A673 (cell line): ENCODE measurements at regions not wholly inside any gene's neighbourhood (a gene's known extent, or its start where the extent isn't known, plus 50 kb on each side); places are given as distances from the start of the nearest gene placed in this dataset.

Experiments
- BruUV-seq: library from RNA; stranded (reverse); fragments of 400-500 nt; replicated peaks from 2 replicates; lab custom pipeline; 2021; lab: Mats Ljungman, UMichigan
- CTCF ChIA-PET: fragments of 300-600 bp; sonication (Branson Sonifier 250); formaldehyde crosslinking; loops from one replicate; lab custom pipeline; 2022; ENCODE audit warnings: antibody characterized with exemption; lab: Charles Lee
- POLR2A ChIA-PET: fragments of 300-600 bp; sonication (Branson Sonifier 250); formaldehyde crosslinking; loops from one replicate; lab custom pipeline; 2022; ENCODE audit warnings: antibody characterized with exemption; ENCODE audit not compliant: low non-redundant PET; lab: Charles Lee
- DNase-seq: peaks from one replicate; pipeline ENCODE4 v3.0.0-alpha.2; 2015; ENCODE audit warnings: low spot score
- H3K27ac ChIP-seq: fragments of 200-600 bp; sonication (generic); 2 replicates; pipeline ENCODE4 v1.5.1; 2016; ENCODE audit warnings: mixed run types, low read depth, mild to moderate bottlenecking, mixed read lengths, antibody characterized with exemption, low read length; ENCODE audit not compliant: poor library complexity, severe bottlenecking
- H3K27me3 ChIP-seq: fragments of 200-600 bp; sonication (generic); replicated peaks from 2 replicates; pipeline ENCODE4 v1.6.1; 2017; ENCODE audit warnings: mixed run types, low read depth, mild to moderate bottlenecking, mixed read lengths, antibody characterized with exemption, low read length; ENCODE audit not compliant: insufficient read depth, poor library complexity
- H3K36me3 ChIP-seq: fragments of 200-600 bp; sonication (generic); 2 replicates; pipeline ENCODE4 v1.6.1; 2016; ENCODE audit warnings: mixed run types, mild to moderate bottlenecking, mixed read lengths, antibody characterized with exemption, low read length; ENCODE audit not compliant: insufficient read depth, poor library complexity, severe bottlenecking
- H3K4me1 ChIP-seq: fragments of 200-600 bp; sonication (generic); 2 replicates; pipeline ENCODE4 v1.6.1; 2017; ENCODE audit warnings: mixed run types, mild to moderate bottlenecking, mixed read lengths, antibody characterized with exemption, low read length; ENCODE audit not compliant: insufficient read depth, poor library complexity, severe bottlenecking
- H3K4me3 ChIP-seq: fragments of 200-600 bp; sonication (generic); 2 replicates; pipeline ENCODE4 v1.5.1; 2016; ENCODE audit warnings: low read depth, mixed run types, mild to moderate bottlenecking, mixed read lengths, low read length; ENCODE audit not compliant: poor library complexity, severe bottlenecking
- H3K9me3 ChIP-seq: fragments of 200-600 bp; sonication (generic); 2 replicates; pipeline ENCODE4 v1.6.1; 2016; ENCODE audit warnings: mixed run types, low read depth, mild to moderate bottlenecking, mixed read lengths, antibody characterized with exemption, low read length; ENCODE audit not compliant: poor library complexity, severe bottlenecking
- EZH2 ChIP-seq: fragments of 200-600 bp; sonication (generic); IDR thresholded peaks from 2 replicates; pipeline ENCODE4 v1.6.1; 2017; ENCODE audit warnings: borderline replicate concordance, low read depth, mild to moderate bottlenecking, mixed read lengths, antibody characterized with exemption, low read length; ENCODE audit not compliant: poor library complexity, severe bottlenecking
- intact Hi-C: fragments of 100-400 bp; cut with micrococcal nuclease; formaldehyde crosslinking; loops from one replicate; pipeline ENCODE4 v1.10.0; 2022; ENCODE audit not compliant: unreplicated experiment
- TF ChIP-seq, protein P1 (sequence below): fragments of 300-800, 200-600 bp; sonication (generic); conservative IDR thresholded peaks from 2 replicates; pipeline ENCODE4 v1.5.1; 2017; ENCODE audit warnings: low read depth, mild to moderate bottlenecking, antibody characterized with exemption, low read length, moderate library complexity, mixed read lengths

DNA sequence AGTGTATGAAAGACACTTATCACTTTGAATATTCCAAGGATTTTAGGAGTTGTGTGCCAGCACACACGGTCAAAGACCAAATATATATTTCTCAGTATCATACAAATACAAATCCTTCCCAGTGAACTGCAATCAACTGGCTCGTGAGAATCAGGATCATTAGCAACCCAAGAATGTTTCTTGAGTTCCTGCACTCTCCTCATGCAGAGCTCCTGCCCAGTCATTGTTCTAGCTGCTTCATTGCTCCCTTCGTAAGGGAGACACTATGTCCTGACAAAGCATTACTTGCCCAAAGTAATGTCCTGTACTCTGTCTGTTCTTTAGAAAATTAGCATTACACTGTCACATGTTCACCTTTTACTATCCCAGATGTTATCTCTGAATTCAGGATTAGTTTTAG, 92.0 kb upstream of the SLC4A7 start:
- no peak for DNase-seq
- ChIA-PET CTCF (no interaction called here), POLR2A (no interaction called here)
- H3K4me1 ChIP-seq = no peaks in the 10 kb centered on the region
- TF ChIP-seq, protein P1, sequence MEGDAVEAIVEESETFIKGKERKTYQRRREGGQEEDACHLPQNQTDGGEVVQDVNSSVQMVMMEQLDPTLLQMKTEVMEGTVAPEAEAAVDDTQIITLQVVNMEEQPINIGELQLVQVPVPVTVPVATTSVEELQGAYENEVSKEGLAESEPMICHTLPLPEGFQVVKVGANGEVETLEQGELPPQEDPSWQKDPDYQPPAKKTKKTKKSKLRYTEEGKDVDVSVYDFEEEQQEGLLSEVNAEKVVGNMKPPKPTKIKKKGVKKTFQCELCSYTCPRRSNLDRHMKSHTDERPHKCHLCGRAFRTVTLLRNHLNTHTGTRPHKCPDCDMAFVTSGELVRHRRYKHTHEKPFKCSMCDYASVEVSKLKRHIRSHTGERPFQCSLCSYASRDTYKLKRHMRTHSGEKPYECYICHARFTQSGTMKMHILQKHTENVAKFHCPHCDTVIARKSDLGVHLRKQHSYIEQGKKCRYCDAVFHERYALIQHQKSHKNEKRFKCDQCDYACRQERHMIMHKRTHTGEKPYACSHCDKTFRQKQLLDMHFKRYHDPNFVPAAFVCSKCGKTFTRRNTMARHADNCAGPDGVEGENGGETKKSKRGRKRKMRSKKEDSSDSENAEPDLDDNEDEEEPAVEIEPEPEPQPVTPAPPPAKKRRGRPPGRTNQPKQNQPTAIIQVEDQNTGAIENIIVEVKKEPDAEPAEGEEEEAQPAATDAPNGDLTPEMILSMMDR = no peak
- TF ChIP-seq EZH2 = no peak
- no TSS peak for BruUV-seq
- no peaks in the 10 kb centered on the region for H3K36me3 ChIP-seq
- intact Hi-C loops = no loop called here
- no peaks in the 10 kb centered on the region for H3K9me3 ChIP-seq
- no peaks in the 10 kb centered on the region for H3K27me3 ChIP-seq
- H3K27ac ChIP-seq = no peak overlapping the region
- no peak overlapping the region for H3K4me3 ChIP-seq

DNA sequence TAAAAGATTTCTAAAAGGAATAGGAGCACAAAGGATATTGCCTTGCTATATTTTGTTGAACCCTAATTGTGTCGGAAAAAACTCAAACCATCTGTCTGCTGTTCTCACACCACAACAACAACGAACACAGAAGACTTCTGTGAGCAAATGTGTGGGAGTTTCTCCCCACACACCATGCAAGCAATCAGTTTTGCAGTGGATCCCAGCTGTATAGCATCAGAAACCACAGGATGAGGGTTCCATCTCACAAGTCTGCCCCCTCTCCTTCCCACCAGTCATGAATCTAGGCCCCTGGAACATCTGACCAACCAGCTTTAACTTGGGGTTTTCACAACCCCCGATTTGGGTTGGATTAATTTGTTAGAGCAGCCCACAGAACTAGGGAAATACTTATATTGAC, 91.3 kb upstream of the SLC4A7 start:
- Histone ChIP-seq H3K9me3 (no peaks in the 10 kb centered on the region), H3K27me3 (no peaks in the 10 kb centered on the region), H3K27ac (no peak overlapping the region), H3K36me3 (no peaks in the 10 kb centered on the region), H3K4me1 (no peaks in the 10 kb centered on the region), H3K4me3 (no peak overlapping the region)
- TF ChIP-seq, protein P1 = no peak
- TF ChIP-seq EZH2 = no peak
- ChIA-PET POLR2A (no interaction called here), CTCF (no interaction called here)
- BruUV-seq = no TSS peak
- intact Hi-C loops = no loop called here
- no peak for DNase-seq

- POLR2A ChIA-PET = no interaction called here
- no TSS peak for BruUV-seq
Observed at GRCh38 chr3:27574438-27574795, 90.2 kb upstream of the SLC4A7 start.

More at GRCh38 chr3:27574438-27574795, 90.2 kb upstream of the SLC4A7 start:
- Histone ChIP-seq H3K4me1 (no peaks in the 10 kb centered on the region), H3K27ac (no peak overlapping the region), H3K27me3 (no peaks in the 10 kb centered on the region), H3K36me3 (no peaks in the 10 kb centered on the region), H3K4me3 (no peak overlapping the region), H3K9me3 (no peaks in the 10 kb centered on the region)
- intact Hi-C loops = no loop called here
- no peak for TF ChIP-seq EZH2
- TF ChIP-seq, protein P1 = no peak
- CTCF ChIA-PET = no interaction called here
- no peak for DNase-seq
